WTC11 (cell line): ENCODE measurements at regions not wholly inside any gene's neighbourhood (a gene's known extent, or its start where the extent isn't known, plus 50 kb on each side); places are given as distances from the start of the nearest gene placed in this dataset.
A peak's percentile ranks its signal among the peaks of the same experiment; 100 is the strongest.

Source experiments
- ATAC-seq: fragments of 200-7000 bp; cut with Tn5 transposase; 2 replicates; pipeline ENCODE4 v1.10.0; 2021; ENCODE audit warnings: mild to moderate bottlenecking, moderate library complexity
- CTCF ChIA-PET: fragments of 300-600 bp; sonication (Branson Sonifier 250); formaldehyde crosslinking; loops from one replicate; lab custom pipeline; 2021; ENCODE audit warnings: antibody characterized with exemption; lab: Charles Lee
- POLR2A ChIA-PET: fragments of 350-600 bp; sonication (Branson Sonifier 250); formaldehyde crosslinking; loops from one replicate; lab custom pipeline; 2021; ENCODE audit warnings: antibody characterized with exemption; lab: Charles Lee
- DNase-seq: peaks from one replicate; pipeline ENCODE4 v3.0.0; 2021; ENCODE audit warnings: low spot score
- H3K27ac Mint-ChIP-seq: 2 replicates; pipeline ENCODE4 v1.8.0; 2021; ENCODE audit warnings: mixed read lengths
- H3K27me3 Mint-ChIP-seq: 2 replicates; pipeline ENCODE4 v1.8.0; 2021; ENCODE audit warnings: low read depth, mild to moderate bottlenecking, moderate library complexity, mixed read lengths
- H3K36me3 Mint-ChIP-seq: 2 replicates; pipeline ENCODE4 v1.8.0; 2021; ENCODE audit warnings: mixed read lengths
- H3K4me1 Mint-ChIP-seq: 2 replicates; pipeline ENCODE4 v1.8.0; 2022; ENCODE audit warnings: mixed read lengths
- H3K4me3 Mint-ChIP-seq: 2 replicates; pipeline ENCODE4 v1.8.0; 2021; ENCODE audit warnings: mild to moderate bottlenecking, moderate library complexity, mixed read lengths
- H3K9me3 Mint-ChIP-seq: 2 replicates; pipeline ENCODE4 v1.8.0; 2021; ENCODE audit warnings: mixed read lengths
- ATF1 ChIP-seq: sonication (generic); formaldehyde crosslinking; IDR thresholded peaks from 2 replicates; pipeline ENCODE4 v1.8.1; 2023; ENCODE audit warnings: mild to moderate bottlenecking, moderate library complexity, missing genetic modification reagents
- CBFB ChIP-seq: sonication (generic); formaldehyde crosslinking; IDR thresholded peaks from 2 replicates; pipeline ENCODE4 v1.8.1; 2022; ENCODE audit warnings: mild to moderate bottlenecking, low read depth, missing genetic modification reagents
- GABPB1 ChIP-seq: sonication (generic); formaldehyde crosslinking; IDR thresholded peaks from 2 replicates; pipeline ENCODE4 v1.8.1; 2023; ENCODE audit warnings: mild to moderate bottlenecking, missing genetic modification reagents
- GRHL2 ChIP-seq: fragments of 250-450 bp; sonication (Bioruptor Pico); IDR thresholded peaks from 2 replicates; pipeline ENCODE4 v1.8.0; 2022; ENCODE audit warnings: mild to moderate bottlenecking, moderate library complexity; ENCODE audit not compliant: insufficient replicate concordance, severe bottlenecking
- HMGA2 ChIP-seq: fragments of 250-450 bp; sonication (Bioruptor Pico); IDR thresholded peaks from 2 replicates; pipeline ENCODE4 v1.4.0; 2021; ENCODE audit warnings: mild to moderate bottlenecking, moderate library complexity
- KAT7 ChIP-seq: sonication (generic); formaldehyde crosslinking; IDR thresholded peaks from 2 replicates; pipeline ENCODE4 v1.8.1; 2023; ENCODE audit warnings: missing genetic modification reagents, mild to moderate bottlenecking, borderline replicate concordance
- NFATC4 ChIP-seq: fragments of 250-450 bp; sonication (Bioruptor Pico); IDR thresholded peaks from 2 replicates; pipeline ENCODE4 v1.9.0; 2021; ENCODE audit warnings: mild to moderate bottlenecking
- NFE2L1 ChIP-seq: sonication (generic); formaldehyde crosslinking; IDR thresholded peaks from 2 replicates; pipeline ENCODE4 v1.8.1; 2023; ENCODE audit warnings: missing genetic modification reagents
- OVOL2 ChIP-seq: fragments of 250-450 bp; sonication (Bioruptor Pico); IDR thresholded peaks from 2 replicates; pipeline ENCODE4 v1.9.0; 2021; ENCODE audit warnings: mild to moderate bottlenecking, borderline replicate concordance
- RORB ChIP-seq: fragments of 250-450 bp; sonication (Bioruptor Pico); IDR thresholded peaks from 2 replicates; pipeline ENCODE4 v1.9.0; 2021; ENCODE audit warnings: mild to moderate bottlenecking
- SMAD4 ChIP-seq: sonication (generic); formaldehyde crosslinking; IDR thresholded peaks from 2 replicates; pipeline ENCODE4 v1.8.0; 2022; ENCODE audit warnings: mild to moderate bottlenecking, missing genetic modification reagents
- SOX15 ChIP-seq: fragments of 250-450 bp; sonication (Bioruptor Pico); IDR thresholded peaks from 2 replicates; pipeline ENCODE4 v1.9.0; 2021; ENCODE audit warnings: mild to moderate bottlenecking
- SP1 ChIP-seq: sonication (generic); formaldehyde crosslinking; conservative IDR thresholded peaks from 2 replicates; pipeline ENCODE4 v1.8.1; 2022; ENCODE audit warnings: missing genetic modification reagents
- ZNF138 ChIP-seq: sonication (generic); formaldehyde crosslinking; conservative IDR thresholded peaks from 2 replicates; pipeline ENCODE4 v1.8.1; 2022; ENCODE audit warnings: mild to moderate bottlenecking, moderate library complexity, missing genetic modification reagents
- ZNF263 ChIP-seq: sonication (generic); formaldehyde crosslinking; IDR thresholded peaks from 2 replicates; pipeline ENCODE4 v1.8.1; 2022; ENCODE audit warnings: low read depth, mild to moderate bottlenecking, moderate library complexity, missing genetic modification reagents
- TF ChIP-seq, protein P1 (sequence below): sonication (generic); formaldehyde crosslinking; IDR thresholded peaks from 2 replicates; pipeline ENCODE4 v1.8.0; 2022; ENCODE audit warnings: missing genetic modification reagents
- TF ChIP-seq, protein P2 (sequence below): fragments of 250-450 bp; sonication (Bioruptor Pico); IDR thresholded peaks from 2 replicates; pipeline ENCODE4 v2.1.2; 2022; ENCODE audit warnings: mild to moderate bottlenecking, moderate library complexity
- TF ChIP-seq, protein P3 (sequence below): sonication (generic); formaldehyde crosslinking; IDR thresholded peaks from 2 replicates; pipeline ENCODE4 v1.8.0; 2022; ENCODE audit warnings: mild to moderate bottlenecking, missing genetic modification reagents
- TF ChIP-seq, protein P4 (sequence below): sonication (generic); formaldehyde crosslinking; IDR thresholded peaks from 2 replicates; pipeline ENCODE4 v1.8.1; 2023; ENCODE audit warnings: mild to moderate bottlenecking, missing genetic modification reagents
- TF ChIP-seq, protein P5 (sequence below): sonication (generic); formaldehyde crosslinking; IDR thresholded peaks from 2 replicates; pipeline ENCODE4 v1.8.1; 2022; ENCODE audit warnings: mild to moderate bottlenecking, moderate library complexity, missing genetic modification reagents
- TF ChIP-seq, protein P6 (sequence below): sonication (generic); formaldehyde crosslinking; IDR thresholded peaks from 2 replicates; pipeline ENCODE4 v1.8.1; 2023; ENCODE audit warnings: mild to moderate bottlenecking, missing genetic modification reagents, moderate library complexity
- TF ChIP-seq, protein P7 (sequence below): fragments of 250-450 bp; sonication (Bioruptor Pico); conservative IDR thresholded peaks from 2 replicates; pipeline ENCODE4 v1.9.0; 2021; ENCODE audit warnings: mild to moderate bottlenecking

DNA sequence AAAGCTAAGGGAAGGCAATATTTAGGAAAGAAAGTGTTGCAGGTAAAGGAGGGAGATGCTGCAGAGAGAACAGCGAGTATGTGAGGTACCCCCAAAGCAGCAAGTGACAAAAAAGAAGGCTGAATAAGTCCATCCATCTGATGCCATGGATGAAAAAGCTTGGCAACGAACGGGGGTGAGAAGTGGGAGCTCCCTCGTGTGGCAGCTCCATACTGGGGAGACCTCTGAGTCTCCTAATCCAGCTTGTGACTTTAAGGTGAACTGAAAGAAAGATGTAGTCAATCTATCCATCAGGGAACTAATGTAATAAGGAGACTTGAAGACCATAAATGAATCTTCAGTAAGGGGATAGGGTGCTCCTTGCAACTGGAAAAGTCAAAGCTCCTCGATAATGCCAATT lies 156.6 kb downstream of the OTOR start:
- H3K9me3 Mint-ChIP-seq: peaks cover 20% of the 10 kb centered on the region
- peaks cover 13% of the 10 kb centered on the region for H3K36me3 Mint-ChIP-seq
- H3K27ac Mint-ChIP-seq: no peak overlapping the region
- no peaks in the 10 kb centered on the region for H3K27me3 Mint-ChIP-seq
- POLR2A ChIA-PET: no interaction called here
- no peak overlapping the region for H3K4me3 Mint-ChIP-seq
- ATAC-seq (peak; percentile 48; the same call in 1 of the 2 replicates), DNase-seq (no peak)
- H3K4me1 Mint-ChIP-seq: no peaks in the 10 kb centered on the region
- CTCF ChIA-PET: interaction anchor here (0.8 to 1.5 kb wide), 12 partner anchors 9 to 538 kb away, joined by 3 to 10 read pairs (median 4); no protein-coding TSS in a partner anchor
- TF ChIP-seq, protein P1, sequence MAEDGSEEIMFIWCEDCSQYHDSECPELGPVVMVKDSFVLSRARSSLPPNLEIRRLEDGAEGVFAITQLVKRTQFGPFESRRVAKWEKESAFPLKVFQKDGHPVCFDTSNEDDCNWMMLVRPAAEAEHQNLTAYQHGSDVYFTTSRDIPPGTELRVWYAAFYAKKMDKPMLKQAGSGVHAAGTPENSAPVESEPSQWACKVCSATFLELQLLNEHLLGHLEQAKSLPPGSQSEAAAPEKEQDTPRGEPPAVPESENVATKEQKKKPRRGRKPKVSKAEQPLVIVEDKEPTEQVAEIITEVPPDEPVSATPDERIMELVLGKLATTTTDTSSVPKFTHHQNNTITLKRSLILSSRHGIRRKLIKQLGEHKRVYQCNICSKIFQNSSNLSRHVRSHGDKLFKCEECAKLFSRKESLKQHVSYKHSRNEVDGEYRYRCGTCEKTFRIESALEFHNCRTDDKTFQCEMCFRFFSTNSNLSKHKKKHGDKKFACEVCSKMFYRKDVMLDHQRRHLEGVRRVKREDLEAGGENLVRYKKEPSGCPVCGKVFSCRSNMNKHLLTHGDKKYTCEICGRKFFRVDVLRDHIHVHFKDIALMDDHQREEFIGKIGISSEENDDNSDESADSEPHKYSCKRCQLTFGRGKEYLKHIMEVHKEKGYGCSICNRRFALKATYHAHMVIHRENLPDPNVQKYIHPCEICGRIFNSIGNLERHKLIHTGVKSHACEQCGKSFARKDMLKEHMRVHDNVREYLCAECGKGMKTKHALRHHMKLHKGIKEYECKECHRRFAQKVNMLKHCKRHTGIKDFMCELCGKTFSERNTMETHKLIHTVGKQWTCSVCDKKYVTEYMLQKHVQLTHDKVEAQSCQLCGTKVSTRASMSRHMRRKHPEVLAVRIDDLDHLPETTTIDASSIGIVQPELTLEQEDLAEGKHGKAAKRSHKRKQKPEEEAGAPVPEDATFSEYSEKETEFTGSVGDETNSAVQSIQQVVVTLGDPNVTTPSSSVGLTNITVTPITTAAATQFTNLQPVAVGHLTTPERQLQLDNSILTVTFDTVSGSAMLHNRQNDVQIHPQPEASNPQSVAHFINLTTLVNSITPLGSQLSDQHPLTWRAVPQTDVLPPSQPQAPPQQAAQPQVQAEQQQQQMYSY (CRISPR knock-in tag): no peak
- TF ChIP-seq SOX15 (CRISPR knock-in tag): no peak

DNA sequence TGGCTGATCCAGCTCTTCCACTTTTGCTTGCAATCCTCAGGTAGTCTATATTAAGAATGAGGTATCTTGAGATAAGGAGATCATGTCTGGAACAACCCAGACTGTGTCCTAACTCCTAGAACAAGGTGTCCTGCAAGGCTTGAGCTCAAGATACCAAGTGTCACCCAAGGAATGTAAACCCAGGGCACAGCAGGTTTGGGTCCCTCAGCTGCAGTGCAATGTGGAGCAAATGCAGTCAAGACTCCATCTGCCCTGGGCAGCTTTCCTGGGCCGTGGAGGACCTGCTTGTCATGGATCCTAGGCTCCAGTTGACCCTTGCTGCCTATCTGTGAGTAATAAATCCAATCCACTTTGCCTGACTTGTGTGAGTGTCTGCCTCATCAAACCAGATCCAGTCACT lies 166.1 kb downstream of the OTOR start:
- DNase-seq (no peak), ATAC-seq (no peak)
- no peak overlapping the region for H3K27ac Mint-ChIP-seq
- peaks cover 37% of the 10 kb centered on the region for H3K36me3 Mint-ChIP-seq
- H3K9me3 Mint-ChIP-seq: peaks cover 71% of the 10 kb centered on the region
- TF ChIP-seq, protein P2, sequence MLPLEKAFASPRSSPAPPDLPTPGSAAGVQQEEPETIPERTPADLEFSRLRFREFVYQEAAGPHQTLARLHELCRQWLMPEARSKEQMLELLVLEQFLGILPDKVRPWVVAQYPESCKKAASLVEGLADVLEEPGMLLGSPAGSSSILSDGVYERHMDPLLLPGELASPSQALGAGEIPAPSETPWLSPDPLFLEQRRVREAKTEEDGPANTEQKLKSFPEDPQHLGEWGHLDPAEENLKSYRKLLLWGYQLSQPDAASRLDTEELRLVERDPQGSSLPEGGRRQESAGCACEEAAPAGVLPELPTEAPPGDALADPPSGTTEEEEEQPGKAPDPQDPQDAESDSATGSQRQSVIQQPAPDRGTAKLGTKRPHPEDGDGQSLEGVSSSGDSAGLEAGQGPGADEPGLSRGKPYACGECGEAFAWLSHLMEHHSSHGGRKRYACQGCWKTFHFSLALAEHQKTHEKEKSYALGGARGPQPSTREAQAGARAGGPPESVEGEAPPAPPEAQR (CRISPR knock-in tag): no peak
- TF ChIP-seq ZNF138 (no peak), RORB (no peak), ATF1 (CRISPR knock-in tag) (no peak), NFATC4 (CRISPR knock-in tag) (no peak), SMAD4 (CRISPR knock-in tag) (no peak), OVOL2 (no peak), ZNF263 (no peak), SP1 (no peak), GABPB1 (CRISPR knock-in tag) (no peak), CBFB (no peak), NFE2L1 (CRISPR knock-in tag) (no peak), HMGA2 (CRISPR knock-in tag) (no peak), KAT7 (CRISPR knock-in tag) (no peak), GRHL2 (CRISPR knock-in tag) (no peak)
- TF ChIP-seq, protein P3, sequence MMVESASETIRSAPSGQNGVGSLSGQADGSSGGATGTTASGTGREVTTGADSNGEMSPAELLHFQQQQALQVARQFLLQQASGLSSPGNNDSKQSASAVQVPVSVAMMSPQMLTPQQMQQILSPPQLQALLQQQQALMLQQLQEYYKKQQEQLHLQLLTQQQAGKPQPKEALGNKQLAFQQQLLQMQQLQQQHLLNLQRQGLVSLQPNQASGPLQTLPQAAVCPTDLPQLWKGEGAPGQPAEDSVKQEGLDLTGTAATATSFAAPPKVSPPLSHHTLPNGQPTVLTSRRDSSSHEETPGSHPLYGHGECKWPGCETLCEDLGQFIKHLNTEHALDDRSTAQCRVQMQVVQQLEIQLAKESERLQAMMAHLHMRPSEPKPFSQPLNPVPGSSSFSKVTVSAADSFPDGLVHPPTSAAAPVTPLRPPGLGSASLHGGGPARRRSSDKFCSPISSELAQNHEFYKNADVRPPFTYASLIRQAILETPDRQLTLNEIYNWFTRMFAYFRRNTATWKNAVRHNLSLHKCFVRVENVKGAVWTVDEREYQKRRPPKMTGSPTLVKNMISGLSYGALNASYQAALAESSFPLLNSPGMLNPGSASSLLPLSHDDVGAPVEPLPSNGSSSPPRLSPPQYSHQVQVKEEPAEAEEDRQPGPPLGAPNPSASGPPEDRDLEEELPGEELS (CRISPR knock-in tag): no peak
- TF ChIP-seq, protein P4, sequence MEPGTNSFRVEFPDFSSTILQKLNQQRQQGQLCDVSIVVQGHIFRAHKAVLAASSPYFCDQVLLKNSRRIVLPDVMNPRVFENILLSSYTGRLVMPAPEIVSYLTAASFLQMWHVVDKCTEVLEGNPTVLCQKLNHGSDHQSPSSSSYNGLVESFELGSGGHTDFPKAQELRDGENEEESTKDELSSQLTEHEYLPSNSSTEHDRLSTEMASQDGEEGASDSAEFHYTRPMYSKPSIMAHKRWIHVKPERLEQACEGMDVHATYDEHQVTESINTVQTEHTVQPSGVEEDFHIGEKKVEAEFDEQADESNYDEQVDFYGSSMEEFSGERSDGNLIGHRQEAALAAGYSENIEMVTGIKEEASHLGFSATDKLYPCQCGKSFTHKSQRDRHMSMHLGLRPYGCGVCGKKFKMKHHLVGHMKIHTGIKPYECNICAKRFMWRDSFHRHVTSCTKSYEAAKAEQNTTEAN: no peak
- TF ChIP-seq, protein P5, sequence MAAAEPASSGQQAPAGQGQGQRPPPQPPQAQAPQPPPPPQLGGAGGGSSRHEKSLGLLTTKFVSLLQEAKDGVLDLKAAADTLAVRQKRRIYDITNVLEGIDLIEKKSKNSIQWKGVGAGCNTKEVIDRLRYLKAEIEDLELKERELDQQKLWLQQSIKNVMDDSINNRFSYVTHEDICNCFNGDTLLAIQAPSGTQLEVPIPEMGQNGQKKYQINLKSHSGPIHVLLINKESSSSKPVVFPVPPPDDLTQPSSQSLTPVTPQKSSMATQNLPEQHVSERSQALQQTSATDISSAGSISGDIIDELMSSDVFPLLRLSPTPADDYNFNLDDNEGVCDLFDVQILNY (CRISPR knock-in tag): no peak
- TF ChIP-seq, protein P6, sequence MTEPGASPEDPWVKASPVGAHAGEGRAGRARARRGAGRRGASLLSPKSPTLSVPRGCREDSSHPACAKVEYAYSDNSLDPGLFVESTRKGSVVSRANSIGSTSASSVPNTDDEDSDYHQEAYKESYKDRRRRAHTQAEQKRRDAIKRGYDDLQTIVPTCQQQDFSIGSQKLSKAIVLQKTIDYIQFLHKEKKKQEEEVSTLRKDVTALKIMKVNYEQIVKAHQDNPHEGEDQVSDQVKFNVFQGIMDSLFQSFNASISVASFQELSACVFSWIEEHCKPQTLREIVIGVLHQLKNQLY: no peak
- TF ChIP-seq, protein P7, sequence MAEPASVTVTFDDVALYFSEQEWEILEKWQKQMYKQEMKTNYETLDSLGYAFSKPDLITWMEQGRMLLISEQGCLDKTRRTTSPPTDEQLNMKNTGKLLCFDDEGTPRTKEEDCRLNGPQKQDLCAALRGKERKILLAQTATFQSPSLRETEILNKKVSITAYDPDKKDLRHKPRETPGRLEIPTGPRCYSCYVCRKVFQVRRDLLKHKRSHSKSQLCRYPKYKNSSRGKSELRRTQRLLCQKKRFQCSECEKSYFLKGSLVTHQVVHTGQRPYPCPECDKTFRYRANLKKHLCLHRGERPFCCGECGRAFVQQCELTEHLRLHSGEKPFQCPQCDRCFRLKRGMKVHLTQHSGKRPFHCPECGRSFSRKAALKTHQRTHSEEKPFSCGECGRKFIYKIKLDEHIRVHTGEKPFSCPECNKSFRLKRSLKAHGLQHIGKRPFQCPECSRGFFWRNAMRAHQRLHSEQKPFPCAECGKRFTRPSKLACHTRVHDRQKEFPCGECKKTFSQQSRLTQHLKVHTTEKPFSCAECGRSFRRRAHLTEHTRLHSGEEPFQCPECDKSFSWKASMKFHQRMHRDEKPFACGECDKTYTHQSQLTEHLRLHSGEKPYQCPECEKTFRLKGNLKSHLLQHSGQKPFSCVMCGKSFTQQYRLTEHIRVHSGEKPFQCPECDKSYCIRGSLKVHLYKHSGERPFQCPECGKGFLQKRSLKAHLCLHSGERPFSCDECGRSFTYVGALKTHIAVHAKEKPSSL (CRISPR knock-in tag): no peak
- TF ChIP-seq, all 79 proteins: peak for 0
- Mint-ChIP-seq H3K27me3 (peaks cover 10% of the 10 kb centered on the region), H3K4me1 (peaks cover 19% of the 10 kb centered on the region), H3K4me3 (no peak overlapping the region)
- CTCF ChIA-PET: interaction anchor here (1.2 kb wide), 1 partner anchor 10 kb away, joined by 3 read pairs; no protein-coding TSS in a partner anchor
- POLR2A ChIA-PET: no interaction called here
